ENCODE measurements at regions not wholly inside any gene's neighbourhood (a gene's known extent, or its start where the extent isn't known, plus 50 kb on each side); places are given as distances from the start of the nearest gene placed in this dataset.

GRCh38 chr11:90947930-90948329 is 725.1 kb upstream of the CHORDC1 start:
- TF ChIP-seq CTCF (IDR thresholded peaks at IDR 0.05; ENCODE audit: control insufficient read depth, extremely low read depth, insufficient read depth), result peak; percentile 28; the same call in 1 of the 2 replicates
- no peak overlapping the region for H3K4me3 ChIP-seq (ENCODE audit: low read depth, low read length)
- DNase-seq (ENCODE audit: low read depth), result no peak

GRCh38 chr11:90930252-90930651 is 707.4 kb upstream of the CHORDC1 start:
- no peak overlapping the region for H3K4me3 ChIP-seq (ENCODE audit: low read depth, low read length)
- no peak for TF ChIP-seq CTCF (IDR thresholded peaks at IDR 0.05; ENCODE audit: control insufficient read depth, extremely low read depth, insufficient read depth)
- no peak for DNase-seq (ENCODE audit: low read depth)

GRCh38 chr11:90919332-90919731 is 696.5 kb upstream of the CHORDC1 start:
- no peak for DNase-seq (ENCODE audit: low read depth)
- TF ChIP-seq CTCF (IDR thresholded peaks at IDR 0.05; ENCODE audit: control insufficient read depth, extremely low read depth, insufficient read depth), result no peak
- H3K4me3 ChIP-seq (ENCODE audit: low read depth, low read length), result no peak overlapping the region

GRCh38 chr11:90916706-90917105 is 693.9 kb upstream of the CHORDC1 start:
- DNase-seq (ENCODE audit: low read depth), result no peak
- no peak for TF ChIP-seq CTCF (IDR thresholded peaks at IDR 0.05; ENCODE audit: control insufficient read depth, extremely low read depth, insufficient read depth)
- H3K4me3 ChIP-seq (ENCODE audit: low read depth, low read length), result no peak overlapping the region

- no peak for TF ChIP-seq CTCF (IDR thresholded peaks at IDR 0.05; ENCODE audit: control insufficient read depth, extremely low read depth, insufficient read depth)
- DNase-seq (ENCODE audit: low read depth), result no peak
- H3K4me3 ChIP-seq (ENCODE audit: low read depth, low read length), result no peak overlapping the region
Observed at GRCh38 chr11:90913131-90913668, 690.4 kb upstream of the CHORDC1 start.

GRCh38 chr11:90912631-90913030 is 689.8 kb upstream of the CHORDC1 start:
- DNase-seq (ENCODE audit: low read depth), result no peak
- TF ChIP-seq CTCF (IDR thresholded peaks at IDR 0.05; ENCODE audit: control insufficient read depth, extremely low read depth, insufficient read depth), result no peak
- no peak overlapping the region for H3K4me3 ChIP-seq (ENCODE audit: low read depth, low read length)

- no peak for DNase-seq (ENCODE audit: low read depth)
- TF ChIP-seq CTCF (IDR thresholded peaks at IDR 0.05; ENCODE audit: control insufficient read depth, extremely low read depth, insufficient read depth), result no peak
- no peak overlapping the region for H3K4me3 ChIP-seq (ENCODE audit: low read depth, low read length)
Observed at GRCh38 chr11:90911192-90911591, 688.3 kb upstream of the CHORDC1 start.

Data from LNCaP clone FGC (cell line).